H9 (cell line): ENCODE measurements at regions not wholly inside any gene's neighbourhood (a gene's known extent, or its start where the extent isn't known, plus 50 kb on each side); places are given as distances from the start of the nearest gene placed in this dataset.

ENCODE experiments used
- DNase-seq: peaks from one replicate; pipeline ENCODE4 v3.0.0-alpha.2; 2017
- H2AFZ ChIP-seq: one replicate; pipeline ENCODE4 v1.6.1; 2013; ENCODE audit warnings: mild to moderate bottlenecking, low read length, control low read depth, moderate library complexity
- H2AK5ac ChIP-seq: 2 replicates; pipeline ENCODE4 v1.6.1; 2013; ENCODE audit warnings: low read length, control low read depth, mixed read lengths; ENCODE audit not compliant: insufficient read length
- H2BK120ac ChIP-seq: one replicate; pipeline ENCODE4 v1.6.1; 2013; ENCODE audit warnings: low read depth, mild to moderate bottlenecking, low read length, control low read depth, inconsistent platforms; ENCODE audit not compliant: poor library complexity, severe bottlenecking
- H2BK12ac ChIP-seq: 2 replicates; pipeline ENCODE4 v1.6.1; 2013; ENCODE audit warnings: low read length, control low read depth, mixed read lengths, low read depth; ENCODE audit not compliant: insufficient read length
- H2BK15ac ChIP-seq: 2 replicates; pipeline ENCODE4 v1.6.1; 2013; ENCODE audit warnings: low read depth, low read length, control low read depth
- H2BK20ac ChIP-seq: one replicate; pipeline ENCODE4 v1.6.1; 2013; ENCODE audit warnings: low read depth, mild to moderate bottlenecking, low read length, control low read depth, inconsistent platforms; ENCODE audit not compliant: poor library complexity, severe bottlenecking
- H2BK5ac ChIP-seq: 2 replicates; pipeline ENCODE4 v1.6.1; 2013; ENCODE audit warnings: low read length, control low read depth, mixed read lengths; ENCODE audit not compliant: insufficient read length
- H3K14ac ChIP-seq: 2 replicates; pipeline ENCODE4 v1.6.1; 2013; ENCODE audit warnings: low read length, control low read depth; ENCODE audit not compliant: insufficient read depth
- H3K18ac ChIP-seq: 2 replicates; pipeline ENCODE4 v1.6.1; 2013; ENCODE audit warnings: low read depth, mild to moderate bottlenecking, mixed read lengths, low read length, control low read depth; ENCODE audit not compliant: insufficient read length
- H3K23ac ChIP-seq: 2 replicates; pipeline ENCODE4 v1.6.1; 2013; ENCODE audit warnings: low read length, control low read depth, mixed read lengths, low read depth; ENCODE audit not compliant: insufficient read length
- H3K23me2 ChIP-seq: 2 replicates; pipeline ENCODE4 v1.6.1; 2013; ENCODE audit warnings: low read depth, mild to moderate bottlenecking, mixed read lengths, low read length, control low read depth; ENCODE audit not compliant: insufficient read length, poor library complexity, severe bottlenecking
- H3K27ac ChIP-seq: 2 replicates; pipeline ENCODE4 v1.5.1; 2013; ENCODE audit warnings: low read length, control low read depth, mixed read lengths, low read depth; ENCODE audit not compliant: insufficient read length
- H3K27me3 ChIP-seq: 2 replicates; pipeline ENCODE4 v1.6.1; 2013; ENCODE audit warnings: low read length, control low read depth, inconsistent platforms; ENCODE audit not compliant: insufficient read depth
- H3K4ac ChIP-seq: 2 replicates; pipeline ENCODE4 v1.6.1; 2013; ENCODE audit warnings: low read depth, mild to moderate bottlenecking, control low read depth, inconsistent platforms, low read length, moderate library complexity
- H3K4me1 ChIP-seq: 2 replicates; pipeline ENCODE4 v1.6.1; 2013; ENCODE audit warnings: low read length, control low read depth, inconsistent platforms; ENCODE audit not compliant: insufficient read depth
- H3K4me2 ChIP-seq: 2 replicates; pipeline ENCODE4 v1.6.1; 2013; ENCODE audit warnings: low read length, control low read depth, mixed read lengths; ENCODE audit not compliant: insufficient read length, insufficient read depth
- H3K56ac ChIP-seq: 2 replicates; pipeline ENCODE4 v1.6.1; 2013; ENCODE audit warnings: low read depth, mild to moderate bottlenecking, mixed read lengths, low read length, control low read depth; ENCODE audit not compliant: insufficient read length
- H3K79me1 ChIP-seq: 2 replicates; pipeline ENCODE4 v1.6.1; 2013; ENCODE audit warnings: low read depth, mild to moderate bottlenecking, moderate library complexity, low read length, control low read depth, inconsistent platforms; ENCODE audit not compliant: insufficient read depth, poor library complexity, severe bottlenecking
- H3K79me2 ChIP-seq: 2 replicates; pipeline ENCODE4 v1.6.1; 2013; ENCODE audit warnings: low read length, control low read depth, inconsistent platforms; ENCODE audit not compliant: insufficient read depth
- H3K9ac ChIP-seq: 2 replicates; pipeline ENCODE4 v1.6.1; 2013; ENCODE audit warnings: low read length, control low read depth, mixed read lengths; ENCODE audit not compliant: insufficient read length; ENCODE audit errors: extremely low read depth
- H3K9me3 ChIP-seq: one replicate; pipeline ENCODE4 v1.6.1; 2013; ENCODE audit warnings: low read depth, low read length, inconsistent platforms; ENCODE audit not compliant: control insufficient read depth
- H3T11ph ChIP-seq: one replicate; pipeline ENCODE4 v1.6.1; 2013; ENCODE audit warnings: mild to moderate bottlenecking, low read length, control low read depth, inconsistent platforms
- H4K20me1 ChIP-seq: one replicate; pipeline ENCODE4 v1.6.1; 2013; ENCODE audit not compliant: control insufficient read depth, insufficient read length, insufficient read depth
- H4K5ac ChIP-seq: 2 replicates; pipeline ENCODE4 v1.6.1; 2013; ENCODE audit warnings: low read depth, mild to moderate bottlenecking, mixed read lengths, low read length, control low read depth; ENCODE audit not compliant: insufficient read length
- H4K8ac ChIP-seq: replicated peaks from 2 replicates; pipeline ENCODE4 v1.6.1; 2013; ENCODE audit warnings: low read length, control low read depth, mixed read lengths, low read depth; ENCODE audit not compliant: insufficient read length
- H4K91ac ChIP-seq: 2 replicates; pipeline ENCODE4 v1.6.1; 2013; ENCODE audit warnings: low read depth, mild to moderate bottlenecking, moderate library complexity, mixed read lengths, low read length, control low read depth; ENCODE audit not compliant: insufficient read length
- H3K27ac Mint-ChIP-seq, 3 experiments: 2 replicates in 2 of 3; 3 replicates in 1 of 3; pipeline ENCODE4 v1.8.0; 2020 to 2021; ENCODE audit warnings: mixed read lengths in 3 of 3, mild to moderate bottlenecking in 1 of 3, moderate library complexity in 1 of 3
- H3K27me3 Mint-ChIP-seq: 2 replicates; pipeline ENCODE4 v1.8.0; 2021; ENCODE audit warnings: low read depth, mild to moderate bottlenecking, moderate library complexity, mixed read lengths
- H3K36me3 Mint-ChIP-seq, 3 experiments: 2 replicates in 2 of 3; 3 replicates in 1 of 3; pipeline ENCODE4 v1.8.0; 2020 to 2021; ENCODE audit warnings: low read depth in 3 of 3, mixed read lengths in 3 of 3; ENCODE audit not compliant: insufficient read depth in 1 of 3
- H3K4me1 Mint-ChIP-seq, 2 experiments: 2 replicates each; pipeline ENCODE4 v1.8.0; 2020; ENCODE audit warnings: mixed read lengths in 2 of 2
- H3K4me3 Mint-ChIP-seq, 2 experiments: 2 replicates in 1 of 2; 3 replicates in 1 of 2; pipeline ENCODE4 v1.8.0; 2020 to 2021; ENCODE audit warnings: mild to moderate bottlenecking in 2 of 2, mixed read lengths in 2 of 2, moderate library complexity in 1 of 2
- H3K9me3 Mint-ChIP-seq, 2 experiments: 2 replicates in 1 of 2; 3 replicates in 1 of 2; pipeline ENCODE4 v1.8.0; 2020; ENCODE audit warnings: mild to moderate bottlenecking in 2 of 2, mixed read lengths in 2 of 2, moderate library complexity in 1 of 2
- CTCF ChIP-seq: fragments of 200-600 bp; sonication (generic); conservative IDR thresholded peaks from 3 replicates; pipeline ENCODE4 v1.8.0; 2021; ENCODE audit warnings: antibody characterized with exemption, mild to moderate bottlenecking
- WGBS: extraction: QIAGEN DNeasy Blood & Tissue Kit; methylation state at CpG from one replicate; pipeline ENCODE4 v1.1.7; 2013; ENCODE audit warnings: missing lambda C conversion rate, low lambda C conversion rate, mixed read lengths; ENCODE audit not compliant: insufficient read length; ENCODE audit errors: extremely low coverage; 5-methylcytosine and 5-hydroxymethylcytosine counted together

- DNase-seq, result no peak
- Histone ChIP-seq H3K9me3 (no peaks in the 10 kb centered on the region), H3K56ac (no peak overlapping the region), H4K8ac (no peak overlapping the region), H3K18ac (no peak overlapping the region), H2BK20ac (no peak overlapping the region), H3K79me1 (no peaks in the 10 kb centered on the region), H4K91ac (no peak overlapping the region), H3K4me1 (no peaks in the 10 kb centered on the region), H3K4ac (no peak overlapping the region), H3K27ac (no peak overlapping the region), H3K4me2 (no peak overlapping the region), H2BK5ac (no peak overlapping the region), H4K20me1 (no peaks in the 10 kb centered on the region), H3K79me2 (no peaks in the 10 kb centered on the region), H3K23me2 (no peaks in the 10 kb centered on the region), H3K27me3 (no peaks in the 10 kb centered on the region), H2BK120ac (no peak overlapping the region), H2AK5ac (no peak overlapping the region), H3T11ph (no peak overlapping the region), H2BK12ac (no peak overlapping the region), H2AFZ (no peak overlapping the region), H4K5ac (no peak overlapping the region), H3K14ac (no peak overlapping the region), H2BK15ac (no peak overlapping the region), H3K9ac (no peak overlapping the region), H3K23ac (no peak overlapping the region)
- Mint-ChIP-seq H3K36me3 (no peaks in the 10 kb centered on the region), H3K4me3 (no peak overlapping the region), H3K27ac (no peak overlapping the region), H3K4me1 (no peaks in the 10 kb centered on the region), H3K27me3 (peaks cover 15% of the 10 kb centered on the region), H3K9me3 (peaks cover 0 to 3% of the 10 kb centered on the region in 2 experiments; a peak in 2 of 5 replicates)
- no CpG with 5 or more reads among the region's 9 CpGs for WGBS
- no peak for TF ChIP-seq CTCF
These were observed 140.4 kb upstream of the RTL1 start for GRCh38 chr14:101043891-101044290.
